ENCODE measurements at regions not wholly inside any gene's neighbourhood (a gene's known extent, or its start where the extent isn't known, plus 50 kb on each side); places are given as distances from the start of the nearest gene placed in this dataset.

- TF ChIP-seq CTCF (conservative IDR thresholded peaks at IDR 0.05; ENCODE audit: low read depth, low read length) (no peak), POLR2A (IDR thresholded peaks at IDR 0.05; ENCODE audit: low read depth, low read length) (no peak), FOS (IDR thresholded peaks at IDR 0.05; ENCODE audit: low read depth, low read length) (no peak), MAFK (IDR thresholded peaks at IDR 0.05; ENCODE audit: low read depth, low read length) (no peak), RFX5 (IDR thresholded peaks at IDR 0.05; ENCODE audit: low read depth, low read length) (no peak), RAD21 (IDR thresholded peaks at IDR 0.05; ENCODE audit: low read length) (no peak), USF2 (IDR thresholded peaks at IDR 0.05; ENCODE audit: low read depth, low read length) (no peak), RCOR1 (IDR thresholded peaks at IDR 0.05; ENCODE audit: insufficient replicate concordance, low read length) (no peak), ELK1 (IDR thresholded peaks at IDR 0.05; ENCODE audit: borderline replicate concordance, low read depth, low read length) (no peak), MXI1 (IDR thresholded peaks at IDR 0.05; ENCODE audit: borderline replicate concordance, low read depth, low read length) (no peak), CHD1 (IDR thresholded peaks at IDR 0.05; ENCODE audit: low read depth, low read length) (no peak)
These were observed 294.2 kb upstream of the SKOR2 start for GRCh38 chr18:47545613-47546012.
